ENCODE measurements at regions not wholly inside any gene's neighbourhood (a gene's known extent, or its start where the extent isn't known, plus 50 kb on each side); places are given as distances from the start of the nearest gene placed in this dataset.
"Not testable (repeated sequence)": the region's sequence is repeated elsewhere in the genome, so short reads cannot be mapped to it uniquely, and the experiment has no call there.

DNA sequence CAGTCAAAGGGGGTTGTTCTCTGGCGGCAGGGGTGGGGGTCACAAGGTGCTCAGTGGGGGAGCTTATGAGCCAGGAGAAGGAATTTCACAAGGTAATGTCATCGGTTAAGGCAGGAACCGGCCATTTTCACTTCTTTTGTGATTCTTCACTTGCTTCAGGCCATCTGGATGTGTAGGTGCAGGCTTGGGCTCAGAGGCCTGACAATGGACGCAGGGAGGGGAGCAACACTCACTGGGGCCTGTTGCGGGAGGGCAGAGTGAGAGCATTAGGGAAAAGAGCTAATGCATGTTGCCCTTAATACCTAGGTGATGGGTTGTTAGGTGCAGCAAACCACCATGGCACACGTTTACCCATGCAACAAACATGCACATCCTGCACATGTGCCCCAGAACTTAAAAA lies 98.0 kb upstream of the FAM47A start:
- TF ChIP-seq, protein P1, sequence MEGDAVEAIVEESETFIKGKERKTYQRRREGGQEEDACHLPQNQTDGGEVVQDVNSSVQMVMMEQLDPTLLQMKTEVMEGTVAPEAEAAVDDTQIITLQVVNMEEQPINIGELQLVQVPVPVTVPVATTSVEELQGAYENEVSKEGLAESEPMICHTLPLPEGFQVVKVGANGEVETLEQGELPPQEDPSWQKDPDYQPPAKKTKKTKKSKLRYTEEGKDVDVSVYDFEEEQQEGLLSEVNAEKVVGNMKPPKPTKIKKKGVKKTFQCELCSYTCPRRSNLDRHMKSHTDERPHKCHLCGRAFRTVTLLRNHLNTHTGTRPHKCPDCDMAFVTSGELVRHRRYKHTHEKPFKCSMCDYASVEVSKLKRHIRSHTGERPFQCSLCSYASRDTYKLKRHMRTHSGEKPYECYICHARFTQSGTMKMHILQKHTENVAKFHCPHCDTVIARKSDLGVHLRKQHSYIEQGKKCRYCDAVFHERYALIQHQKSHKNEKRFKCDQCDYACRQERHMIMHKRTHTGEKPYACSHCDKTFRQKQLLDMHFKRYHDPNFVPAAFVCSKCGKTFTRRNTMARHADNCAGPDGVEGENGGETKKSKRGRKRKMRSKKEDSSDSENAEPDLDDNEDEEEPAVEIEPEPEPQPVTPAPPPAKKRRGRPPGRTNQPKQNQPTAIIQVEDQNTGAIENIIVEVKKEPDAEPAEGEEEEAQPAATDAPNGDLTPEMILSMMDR (conservative IDR thresholded peaks at IDR 0.05) = not testable (repeated sequence)
- TF ChIP-seq ZFX (IDR thresholded peaks at IDR 0.05) = not testable (repeated sequence)

Data from C4-2B (cell line).